ENCODE measurements at regions not wholly inside any gene's neighbourhood (a gene's known extent, or its start where the extent isn't known, plus 50 kb on each side); places are given as distances from the start of the nearest gene placed in this dataset.

DNA sequence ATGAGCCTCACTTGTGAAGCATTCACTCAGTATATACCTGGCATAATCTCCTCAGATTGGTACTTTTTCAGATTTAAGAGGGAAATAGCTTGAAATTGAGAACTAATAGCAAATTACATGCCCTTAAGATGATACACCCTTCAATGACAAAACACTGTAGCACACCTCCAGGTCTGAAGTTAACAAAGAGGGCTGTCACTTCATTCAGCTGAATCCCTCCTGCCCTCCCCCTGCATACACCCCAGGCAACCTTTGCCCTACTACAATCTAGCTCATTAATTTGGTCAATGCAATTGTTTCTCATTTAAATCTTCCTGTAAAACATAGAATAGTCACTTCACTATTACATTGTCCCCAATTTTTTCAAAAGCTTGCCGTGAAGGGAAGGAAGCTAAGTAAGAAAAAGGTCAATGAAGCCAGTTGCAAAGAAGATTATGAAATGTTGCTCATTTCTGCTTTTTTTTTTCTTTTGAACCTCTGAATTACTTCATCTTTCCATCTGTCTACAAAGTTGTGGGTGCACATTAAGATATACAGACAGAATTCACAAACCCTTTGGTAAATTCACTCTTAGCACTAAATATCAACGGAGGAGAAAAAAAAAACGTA, 294.8 kb upstream of the PTGER4 start:
- no peak for DNase-seq

DNA sequence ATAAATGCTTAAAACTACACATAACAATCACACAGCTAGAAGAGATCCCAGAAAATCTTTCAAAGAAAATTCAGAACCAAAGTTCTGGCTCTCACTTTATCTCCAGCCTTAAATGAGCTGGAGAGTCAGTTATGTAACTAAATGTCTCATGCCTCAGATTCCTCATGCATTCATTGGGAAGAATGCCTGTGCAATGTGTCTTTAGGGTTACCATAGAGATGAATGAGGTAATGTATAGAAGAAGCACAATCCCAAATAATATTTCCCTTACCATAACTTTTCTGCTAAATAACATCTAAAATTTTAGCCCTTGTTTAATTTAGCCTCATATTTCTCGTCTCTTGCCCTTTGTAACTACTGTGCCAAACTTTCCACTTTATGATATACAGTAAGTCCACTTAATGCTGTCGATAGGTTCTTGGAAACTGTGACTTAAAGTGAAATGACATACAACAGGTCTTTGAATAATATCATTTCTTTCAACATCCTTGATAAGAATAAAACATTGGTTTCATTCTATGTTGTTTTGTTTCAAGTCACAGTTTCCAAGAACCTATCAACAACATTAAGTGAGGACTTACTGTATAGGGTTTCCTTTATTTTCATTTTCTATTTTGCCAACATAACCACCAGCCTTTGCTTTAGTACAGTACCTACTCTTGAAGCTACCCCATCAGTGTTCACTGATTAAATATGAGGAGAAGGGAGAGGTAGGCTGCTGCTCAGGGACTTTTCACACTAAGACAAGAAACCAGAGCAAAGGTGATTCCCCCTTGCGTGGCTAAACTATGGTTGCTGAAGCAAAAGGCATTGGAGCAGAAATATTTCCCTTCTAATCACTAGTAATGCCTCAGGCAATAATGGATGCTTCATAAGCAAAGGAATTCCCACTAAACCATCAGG, 295.7 kb upstream of the PTGER4 start:
- DNase-seq = peak in 1 of 2 experiments; percentile 41

DNA sequence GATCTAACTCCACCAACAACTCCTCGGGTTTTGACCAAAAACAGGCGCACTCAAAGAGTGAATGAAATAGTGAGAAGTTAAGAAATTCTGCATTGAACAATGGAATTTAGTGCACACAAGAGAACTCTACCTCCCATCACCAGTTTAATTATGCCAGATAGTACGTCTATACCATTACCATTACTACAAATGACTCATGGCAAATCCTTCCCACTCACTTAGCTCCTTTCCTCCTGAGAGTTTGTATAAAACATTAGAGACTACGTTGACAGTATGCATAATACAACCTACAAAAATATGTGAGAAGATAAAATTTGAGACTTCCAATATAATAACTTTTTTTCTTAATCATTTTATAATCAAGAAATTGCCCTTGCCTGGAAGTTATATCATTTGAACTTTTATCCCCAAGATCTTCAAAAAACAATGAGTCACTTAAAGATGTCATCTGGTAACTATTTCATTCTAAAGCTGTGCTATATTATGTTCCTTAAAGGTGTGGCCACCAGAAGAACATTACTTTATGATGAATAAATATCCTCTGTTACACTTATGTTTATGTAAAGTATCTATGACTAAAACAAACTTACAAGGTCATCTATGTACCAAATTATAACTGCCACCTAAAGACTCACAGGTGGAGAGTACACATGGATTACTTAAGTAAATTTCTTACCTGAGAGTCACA, 297.9 kb upstream of the PTGER4 start:
- no peak for DNase-seq

DNA sequence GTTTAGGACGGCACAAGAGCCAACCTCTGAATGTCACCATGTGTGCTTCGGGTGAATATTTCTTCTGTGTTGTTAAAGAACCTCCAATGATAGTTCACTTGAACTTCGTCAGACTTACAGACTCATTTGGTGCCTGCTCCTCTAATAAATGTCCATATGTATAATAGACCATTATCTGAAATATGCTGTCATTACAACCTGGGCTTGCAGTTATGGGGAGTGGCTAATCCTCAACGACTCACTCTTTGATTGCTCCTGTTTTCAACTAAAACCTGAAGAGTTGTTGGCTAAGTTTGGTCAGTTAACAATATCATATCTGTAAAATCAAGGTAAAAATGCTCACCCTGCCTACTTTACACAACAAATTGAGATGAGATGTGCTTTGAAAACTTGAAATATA, 298.7 kb upstream of the PTGER4 start:
- DNase-seq = no peak

DNA sequence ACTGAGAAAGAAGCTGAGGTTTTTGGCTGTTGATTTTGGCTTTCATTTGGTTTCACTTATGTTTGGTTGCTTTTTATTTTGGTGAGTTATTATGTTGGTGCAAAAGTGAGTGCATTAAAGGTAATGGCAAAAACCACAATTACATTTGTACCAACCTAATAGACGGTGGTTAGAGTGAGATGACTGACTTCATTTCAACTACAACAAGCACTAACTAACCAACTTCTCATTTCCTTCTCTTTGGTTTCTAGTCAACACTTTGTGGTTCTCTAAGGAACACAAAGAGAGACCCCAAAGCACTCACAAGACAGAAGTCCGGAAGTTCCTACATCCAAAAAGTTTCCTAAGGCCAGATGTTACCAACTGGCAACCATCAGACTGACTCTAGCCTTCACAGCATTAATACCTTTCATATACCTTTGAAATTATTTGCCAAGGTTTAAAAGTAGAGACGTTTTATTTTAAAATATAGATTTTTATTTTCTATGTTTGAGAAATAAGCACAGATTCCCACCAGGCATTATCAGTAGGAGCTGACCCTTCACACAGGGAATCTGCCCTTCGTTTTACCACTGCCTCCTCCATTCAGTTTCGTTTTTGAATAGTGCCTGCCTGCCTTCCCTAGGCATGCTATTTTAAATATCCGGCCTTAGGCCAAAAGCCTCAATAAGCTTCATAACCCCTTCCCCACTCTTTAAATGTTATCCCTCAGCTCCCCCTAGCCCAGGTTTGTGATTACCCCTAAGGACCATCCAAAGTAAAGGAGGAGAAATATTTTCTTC, 301.1 kb upstream of the PTGER4 start:
- no peak for DNase-seq

DNA sequence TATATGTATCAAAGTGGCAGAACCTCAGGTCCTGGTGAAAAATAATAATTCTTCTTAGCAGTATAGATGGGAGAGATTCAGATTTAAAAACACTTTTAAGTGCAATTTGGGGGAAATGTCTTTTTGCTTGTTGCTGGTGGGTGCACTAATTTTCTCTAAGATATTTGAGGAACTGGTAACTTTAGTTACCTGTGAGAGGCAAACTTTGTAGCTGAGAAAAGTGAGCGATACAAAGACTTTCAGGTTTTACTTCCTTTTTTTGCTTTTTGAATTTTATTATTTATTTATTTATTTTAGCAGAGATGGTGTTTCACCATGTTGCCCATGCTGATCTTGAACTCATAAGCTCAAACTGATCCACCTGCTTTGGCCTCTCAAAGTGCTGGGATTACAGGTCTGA, 303.1 kb upstream of the PTGER4 start:
- no peak for DNase-seq

DNA sequence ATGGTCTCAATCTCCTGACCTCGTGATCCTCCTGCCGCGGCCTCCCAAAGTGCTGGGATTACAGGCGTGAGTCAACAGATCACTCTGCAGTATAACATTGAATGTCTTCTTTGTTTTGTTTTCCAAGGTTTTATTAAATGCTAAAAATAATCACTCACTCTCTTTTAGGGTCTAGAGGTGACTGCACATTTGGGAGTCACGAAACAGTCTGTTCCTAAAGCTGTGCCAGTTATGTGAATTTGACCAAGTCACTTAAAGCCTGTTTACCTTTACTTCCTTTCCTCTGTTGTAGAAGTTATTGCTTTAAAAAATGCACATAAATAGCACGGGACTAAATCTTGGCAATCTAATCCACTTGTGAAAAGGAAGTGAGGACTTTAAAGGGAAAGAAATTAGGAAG, 304.9 kb upstream of the PTGER4 start:
- DNase-seq = no peak

DNA sequence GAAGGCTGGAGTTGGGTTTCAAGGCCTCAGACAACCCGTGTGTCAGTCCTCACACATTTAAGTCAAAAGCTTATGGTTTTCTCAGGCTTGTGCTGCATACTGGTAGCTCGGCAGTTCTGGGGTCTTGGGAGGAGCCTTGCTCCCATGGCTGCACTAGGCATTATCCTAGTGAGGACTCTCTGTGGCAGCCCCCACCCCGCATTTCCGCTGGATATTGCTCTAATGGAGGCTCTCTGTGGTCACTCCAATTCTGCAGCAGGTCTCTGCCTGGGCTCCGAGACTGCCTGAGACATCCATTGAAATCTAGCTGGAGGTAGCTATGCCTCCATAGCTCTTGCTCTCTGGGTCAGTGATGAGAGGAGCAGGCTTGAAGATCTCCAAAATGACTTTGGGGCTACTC, 311.5 kb upstream of the PTGER4 start:
- no peak for DNase-seq

DNA sequence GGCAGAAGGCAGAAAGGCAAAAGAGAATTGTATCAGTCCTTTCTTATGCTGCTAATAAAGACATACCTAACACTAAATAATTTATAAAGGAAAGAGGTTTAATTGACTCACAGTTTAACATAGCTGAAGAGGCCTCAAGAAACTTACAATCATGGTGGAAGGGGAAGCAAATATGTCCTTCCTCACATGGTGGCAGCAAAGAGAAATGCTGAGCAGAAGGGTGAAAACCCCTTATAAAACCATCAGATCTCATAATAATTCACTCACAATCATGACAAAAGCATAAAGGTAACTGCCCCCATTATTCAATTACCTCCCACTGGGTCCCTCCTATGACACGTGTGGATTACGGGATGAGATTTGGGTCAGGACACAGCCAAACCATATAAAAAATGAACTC, 312.5 kb upstream of the PTGER4 start:
- DNase-seq = no peak

DNA sequence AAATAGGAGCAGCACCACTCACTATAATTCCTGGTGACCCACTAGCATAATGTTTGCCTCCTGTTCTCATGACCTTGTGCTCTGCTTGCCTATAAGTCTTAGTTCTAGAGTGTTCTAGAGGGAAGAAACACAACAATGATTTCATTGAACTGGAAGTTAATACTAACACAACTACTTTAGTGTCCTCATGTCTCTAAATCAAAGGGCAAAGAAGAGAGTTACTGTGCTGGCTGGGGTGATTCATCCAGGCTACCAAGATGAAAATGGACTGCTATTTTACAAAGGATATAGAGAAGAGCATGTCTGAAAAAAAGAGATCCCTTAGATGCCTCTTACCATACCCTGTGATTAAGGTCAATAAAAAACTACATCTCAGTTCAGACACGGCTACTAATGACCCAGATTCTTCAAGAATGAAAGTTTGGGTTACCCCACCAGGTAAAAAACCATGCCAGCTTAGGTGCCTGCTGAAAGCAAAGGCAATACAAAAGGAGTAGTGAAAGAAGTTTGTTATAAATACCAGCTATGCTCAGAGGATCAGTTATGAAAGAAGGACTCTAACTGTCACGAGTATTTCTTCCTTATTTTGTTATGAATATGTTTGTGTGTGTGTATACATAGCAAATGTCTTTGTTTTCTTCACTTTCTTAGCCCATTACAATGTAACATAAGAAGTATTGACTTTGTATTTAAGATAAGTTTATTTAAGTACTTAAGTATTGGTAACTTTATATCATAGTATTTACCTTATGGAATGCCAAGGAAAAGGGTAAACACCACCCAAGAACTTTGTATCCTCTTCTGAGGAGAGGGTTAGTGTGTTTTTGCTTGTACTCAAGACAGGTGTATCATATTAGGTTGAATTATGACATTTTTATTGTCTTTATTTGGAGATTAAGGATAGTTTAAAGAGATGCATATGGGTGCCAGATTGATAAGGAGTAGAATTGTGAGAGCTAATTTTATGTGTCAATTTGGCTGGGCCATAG, 314.1 kb upstream of the PTGER4 start:
- DNase-seq = no peak

DNA sequence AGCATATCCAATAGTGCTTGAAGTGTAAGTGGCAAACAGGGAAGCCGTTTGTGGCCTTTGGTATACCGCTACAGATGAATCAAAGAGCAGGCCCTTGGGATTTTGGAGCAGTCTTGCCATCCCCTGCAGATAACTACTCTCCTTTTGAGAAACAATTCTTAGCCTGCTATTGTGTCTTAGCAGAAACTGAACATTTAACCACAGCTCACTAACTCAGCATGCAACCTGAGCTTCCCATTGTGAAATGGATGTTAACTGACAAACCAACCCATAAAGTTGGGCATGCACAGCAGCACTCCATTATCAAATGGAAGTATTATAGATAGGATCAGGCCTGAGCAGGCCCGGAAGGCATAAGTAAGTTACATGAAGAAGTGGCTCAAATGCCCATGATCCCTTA, 315.3 kb upstream of the PTGER4 start:
- no peak for DNase-seq

DNA sequence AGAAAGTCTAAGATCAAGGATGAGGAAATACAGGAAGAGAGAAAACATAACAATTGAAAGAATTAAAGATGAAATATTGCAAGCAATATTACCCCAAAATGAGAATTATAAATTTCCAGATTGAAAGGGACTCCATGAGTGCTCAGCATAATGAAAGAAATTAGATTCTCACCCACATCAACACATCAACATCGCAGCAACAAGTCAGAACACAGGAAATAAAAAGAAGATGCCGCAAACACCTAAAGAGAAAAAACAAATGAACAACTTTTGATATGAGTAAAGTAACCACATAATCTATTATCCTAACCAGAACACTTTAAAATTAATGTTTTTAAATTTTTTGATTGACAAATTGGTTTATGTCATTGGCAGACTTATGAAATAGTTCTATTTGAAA, 318.3 kb upstream of the PTGER4 start:
- DNase-seq = no peak

DNA sequence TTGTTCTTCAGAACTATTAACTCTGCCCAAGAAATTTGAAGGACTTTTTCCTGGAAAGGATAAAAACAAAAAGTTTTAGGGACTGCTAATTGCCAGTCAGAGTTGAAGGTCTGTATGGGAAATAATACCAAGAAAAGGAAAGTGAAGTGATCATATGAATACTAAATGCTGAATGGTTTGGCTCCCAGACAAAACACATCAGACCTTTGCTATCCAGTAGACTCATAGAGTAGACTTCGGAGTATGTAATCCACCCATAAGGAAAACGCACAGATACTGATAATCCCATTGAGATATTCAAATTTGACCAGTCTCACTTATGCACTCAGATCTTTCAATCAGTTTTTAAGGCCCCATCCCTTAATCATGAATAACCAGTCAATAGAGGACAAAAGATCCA, 319.0 kb upstream of the PTGER4 start:
- DNase-seq = no peak

DNA sequence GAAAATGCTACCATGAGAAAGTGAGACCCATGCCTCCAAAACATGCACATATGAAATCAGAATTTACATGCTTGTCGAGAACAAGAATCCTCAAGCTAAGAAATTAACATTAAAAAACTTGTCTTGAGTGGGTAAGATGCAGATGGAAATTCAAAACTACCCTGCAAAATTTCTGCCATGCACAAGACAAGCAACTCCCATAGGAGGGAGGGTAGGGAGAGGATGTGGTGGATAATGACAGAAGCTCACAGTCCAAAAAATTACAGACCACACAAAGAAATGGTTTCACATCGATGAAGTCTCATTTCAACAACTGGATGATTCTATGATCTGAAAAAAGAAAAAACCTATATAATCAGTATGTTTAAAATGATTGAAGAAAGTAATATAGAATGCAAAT, 319.9 kb upstream of the PTGER4 start:
- no peak for DNase-seq

DNA sequence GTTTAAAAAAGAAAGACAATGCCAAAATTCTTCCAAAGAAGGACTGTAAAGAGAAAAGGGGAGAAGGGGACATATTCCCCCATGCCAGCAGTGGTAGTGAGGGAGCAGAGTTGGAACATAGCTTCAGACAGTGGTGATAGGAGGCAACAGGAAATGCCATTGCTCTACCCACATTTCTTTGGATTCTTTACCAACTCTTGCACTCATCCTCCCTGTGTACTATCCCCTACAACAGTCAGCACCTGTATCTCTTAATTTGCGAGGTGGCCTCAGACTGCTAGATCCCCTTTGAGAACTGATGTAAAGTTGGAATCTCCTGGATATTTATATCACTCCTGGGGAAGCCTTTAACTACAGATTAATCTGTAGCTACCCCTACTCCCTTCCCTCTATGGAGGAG, 320.6 kb upstream of the PTGER4 start:
- no peak for DNase-seq

DNA sequence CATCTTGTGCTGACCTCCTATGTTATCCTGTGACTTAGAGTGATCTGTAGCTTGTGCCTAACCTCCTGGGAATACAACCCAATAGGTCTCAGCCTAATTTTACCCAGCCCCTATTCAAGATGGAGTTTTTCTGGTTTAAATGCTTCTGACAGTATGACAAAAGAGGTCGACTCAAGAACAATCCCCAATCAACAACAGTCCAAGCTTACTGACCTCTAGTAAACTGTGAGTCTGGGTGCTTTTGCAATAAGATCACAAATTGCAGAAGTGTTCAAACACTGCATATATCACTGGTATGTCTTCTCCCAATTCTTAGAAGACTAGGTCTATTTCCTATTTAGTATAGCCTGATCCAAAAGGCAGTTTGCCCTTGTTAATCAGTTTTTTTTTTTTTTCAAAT, 323.5 kb upstream of the PTGER4 start:
- no peak for DNase-seq

DNA sequence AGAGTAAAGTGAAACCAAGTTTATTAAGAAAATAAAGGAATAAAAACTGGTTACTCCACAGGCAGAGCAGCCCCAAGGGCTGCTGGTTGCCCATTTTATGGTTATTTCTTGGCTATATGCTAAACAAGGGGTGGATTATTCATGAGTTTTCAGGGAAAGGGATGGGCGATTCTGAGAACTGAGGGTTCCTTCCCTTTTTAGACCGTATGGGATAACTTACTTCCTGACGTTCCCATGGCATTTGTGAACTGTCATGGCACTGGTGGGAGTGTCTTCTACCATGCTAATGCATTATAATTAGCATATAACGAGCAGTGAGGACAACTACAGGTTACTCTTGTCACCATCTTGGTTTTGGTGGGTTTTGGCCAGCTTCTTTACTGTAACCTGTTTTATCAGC, 323.9 kb upstream of the PTGER4 start:
- DNase-seq = no peak

DNA sequence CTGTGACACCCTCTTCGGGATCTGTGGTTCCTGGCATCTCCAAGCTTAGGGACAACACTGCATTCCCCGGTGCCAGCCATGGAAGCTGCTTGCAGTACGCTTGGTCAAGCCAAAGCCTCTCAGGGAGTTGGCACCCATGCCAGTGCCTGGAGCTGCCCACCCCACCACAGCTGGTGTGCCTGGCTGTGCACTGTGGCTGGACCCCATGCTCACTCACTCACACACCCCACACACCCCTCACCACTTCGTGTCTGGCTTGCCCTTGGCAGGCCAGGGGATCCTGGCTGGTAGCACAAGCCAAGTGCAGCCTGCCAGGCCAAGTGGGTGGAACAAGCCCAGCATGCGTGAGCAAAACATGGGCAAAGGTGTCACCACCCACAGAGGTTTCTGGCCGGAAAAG, 324.5 kb upstream of the PTGER4 start:
- DNase-seq = no peak

DNA sequence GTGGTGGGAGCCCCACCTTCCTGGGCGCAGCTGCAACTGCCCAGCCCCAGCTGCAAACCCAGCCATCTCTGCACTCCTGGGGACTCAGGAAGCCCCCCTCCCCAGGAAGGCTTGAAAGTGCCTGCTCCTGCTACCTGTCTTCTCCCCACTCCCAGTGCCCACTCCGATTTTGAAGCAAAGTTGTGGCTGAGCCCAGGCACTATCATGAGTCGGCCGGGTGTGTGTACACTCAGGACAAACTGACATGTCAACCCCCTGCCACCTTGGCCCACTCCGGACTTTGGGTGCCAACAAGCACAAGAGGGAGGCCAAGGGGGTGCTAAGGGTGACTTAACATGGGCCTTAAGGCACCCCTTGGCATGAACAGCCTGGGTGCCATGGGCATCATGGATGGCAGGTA, 325.5 kb upstream of the PTGER4 start:
- DNase-seq = no peak

DNA sequence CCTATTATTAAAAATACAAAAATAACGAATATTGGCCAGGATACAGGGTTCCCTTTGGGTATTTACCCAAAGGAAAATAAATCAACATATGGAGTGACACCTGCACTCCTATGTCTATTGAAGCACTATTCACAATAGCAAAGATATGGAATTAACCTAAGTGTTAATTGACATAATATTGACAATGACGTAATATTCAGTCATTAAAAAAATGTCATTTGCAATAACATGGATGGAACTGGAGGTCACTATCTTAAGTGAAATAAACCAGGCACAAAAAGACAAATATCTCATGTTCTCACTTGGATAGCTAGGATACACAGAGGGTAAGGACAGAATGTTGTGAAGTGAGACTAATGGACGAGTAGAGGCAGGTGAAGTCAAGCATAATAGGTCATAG, 326.3 kb upstream of the PTGER4 start:
- DNase-seq = no peak

DNA sequence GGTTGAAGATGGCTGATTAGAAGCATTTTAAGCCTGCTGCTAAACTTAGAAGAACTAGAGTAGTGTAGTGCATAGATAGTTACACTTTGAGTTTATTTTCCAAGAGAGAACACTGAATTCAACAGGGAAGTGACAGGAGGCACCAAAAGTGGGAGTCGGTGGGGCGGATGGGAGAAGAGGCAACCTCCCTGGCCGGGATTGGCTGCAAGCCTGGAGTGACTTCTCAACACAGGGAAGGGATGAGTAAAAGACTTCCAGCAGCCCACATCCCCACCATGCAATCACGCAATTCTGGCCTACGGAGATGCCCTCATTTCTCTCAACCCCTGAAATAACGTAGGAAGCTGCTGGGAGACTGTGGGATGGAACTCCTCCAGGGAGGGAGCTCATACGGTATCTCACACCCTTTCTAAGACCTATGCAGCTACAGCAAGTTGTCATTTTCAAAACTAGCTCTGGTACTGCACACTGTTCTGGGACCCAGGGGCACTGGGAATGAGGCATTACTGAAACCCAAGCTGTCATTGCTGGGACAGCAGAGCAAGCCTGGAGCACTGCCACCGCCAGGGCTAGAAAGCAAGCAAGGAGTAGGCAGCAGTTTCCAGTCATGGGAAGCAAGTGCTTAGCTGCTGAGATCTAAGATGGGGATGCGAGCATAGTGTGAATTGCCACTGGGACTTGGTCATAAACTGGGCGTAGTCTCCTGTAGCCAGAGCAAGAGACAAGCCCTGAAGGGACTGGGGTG, 331.6 kb upstream of the PTGER4 start:
- DNase-seq = no peak

Data from activated T-cell treated with anti-CD3 and anti-CD28 coated beads, Interleukin-2, amount 50 U/mL, for 48 hours (primary cell).